GM12878 (cell line): ENCODE measurements at regions not wholly inside any gene's neighbourhood (a gene's known extent, or its start where the extent isn't known, plus 50 kb on each side); places are given as distances from the start of the nearest gene placed in this dataset.

Experiments used
- ATAC-seq: fragments of 200-7000 bp; cut with Tn5 transposase; 3 replicates; pipeline ENCODE4 v1.9.1; 2020; ENCODE audit warnings: mild to moderate bottlenecking, moderate library complexity
- BruUV-seq: library from RNA; stranded (reverse); fragments of 400-500 nt; replicated peaks from 2 replicates; lab custom pipeline; 2021; lab: Mats Ljungman, UMichigan
- CTCF ChIA-PET: fragments of 300-600 bp; sonication (Branson Sonifier 250); formaldehyde crosslinking; extraction: SDS; loops from one replicate; lab custom pipeline; 2021; ENCODE audit warnings: inconsistent platforms; lab: Yijun Ruan, JAX
- POLR2A ChIA-PET: fragments of 350-600 bp; formaldehyde crosslinking; extraction: SDS; loops from one replicate; lab custom pipeline; 2021; ENCODE audit warnings: inconsistent platforms; lab: Charles Lee
- RAD21 ChIA-PET: fragments of 300-600 bp; sonication (Branson Sonifier 250); formaldehyde crosslinking; loops from one replicate; lab custom pipeline; 2023; ENCODE audit warnings: antibody characterized with exemption; ENCODE audit not compliant: unreplicated experiment; lab: Charles Lee
- SMC1A ChIA-PET: fragments of 300-600 bp; sonication (Branson Sonifier 250); formaldehyde crosslinking; loops from one replicate; lab custom pipeline; 2023; ENCODE audit not compliant: unreplicated experiment, uncharacterized antibody; lab: Charles Lee
- DNase-seq: peaks from one replicate; pipeline ENCODE4 v3.0.0-alpha.2; 2011; ENCODE audit warnings: low read depth, low spot score
- FAIRE-seq: peaks from 3 replicates; lab custom pipeline; 2011; peaks lifted over from hg19 to GRCh38; lab: Jason Lieb, UNC
- H2AFZ ChIP-seq: 2 replicates; pipeline ENCODE4 v1.6.0; 2011; ENCODE audit warnings: low read depth, low read length, control low read depth; ENCODE audit not compliant: control insufficient read depth
- H3K27ac ChIP-seq: 2 replicates; pipeline ENCODE4 v1.5.1; 2011; ENCODE audit warnings: control low read depth; ENCODE audit not compliant: control insufficient read depth, insufficient read depth
- H3K27me3 ChIP-seq, 2 experiments: replicated peaks in 1 of 2; 2 replicates each; pipeline versions ENCODE4 v1.6.0 to v1.6.1; 2011; ENCODE audit warnings: low read length in 1 of 2; ENCODE audit not compliant: control insufficient read depth in 2 of 2, insufficient read depth in 2 of 2
- H3K36me3 ChIP-seq, 2 experiments: 2 replicates each; pipeline ENCODE4 v1.5.1; 2011; ENCODE audit warnings: low read length in 1 of 2; ENCODE audit not compliant: control insufficient read depth in 2 of 2, insufficient read depth in 2 of 2
- H3K4me1 ChIP-seq: 2 replicates; pipeline ENCODE4 v1.6.1; 2011; ENCODE audit warnings: mild to moderate bottlenecking, low read length, moderate library complexity, mixed read lengths; ENCODE audit not compliant: control insufficient read depth, insufficient read depth
- H3K4me2 ChIP-seq: 2 replicates; pipeline ENCODE4 v1.6.0; 2011; ENCODE audit warnings: control low read depth; ENCODE audit not compliant: control insufficient read depth, insufficient read depth
- H3K4me3 ChIP-seq: fragments of 200-600 bp; sonication (generic); 2 replicates; pipeline ENCODE4 v1.5.1; 2016
- H3K79me2 ChIP-seq: 2 replicates; pipeline ENCODE4 v1.6.0; 2011; ENCODE audit warnings: low read length; ENCODE audit not compliant: control insufficient read depth, insufficient read depth
- H3K9ac ChIP-seq: 2 replicates; pipeline ENCODE4 v1.8.0; 2011; ENCODE audit warnings: low read length, control low read depth, mixed read lengths; ENCODE audit not compliant: control insufficient read depth, insufficient read depth
- H3K9me3 ChIP-seq: replicated peaks from 3 replicates; pipeline ENCODE4 v1.5.1; 2011; ENCODE audit warnings: mild to moderate bottlenecking, low read length; ENCODE audit not compliant: control insufficient read depth, insufficient read depth
- H4K20me1 ChIP-seq: 2 replicates; pipeline ENCODE4 v1.6.0; 2011; ENCODE audit not compliant: control insufficient read depth, insufficient read depth
- CEBPZ ChIP-seq: fragments of 150-350 bp; IDR thresholded peaks from 2 replicates; pipeline ENCODE4 v1.6.1; 2016; ENCODE audit warnings: low read depth, low read length
- FOXM1 ChIP-seq: IDR thresholded peaks from 2 replicates; pipeline ENCODE4 v1.6.1; 2012; ENCODE audit warnings: low read depth, mild to moderate bottlenecking, inconsistent platforms, low read length, moderate library complexity
- IKZF1 ChIP-seq: fragments of 450-650 bp; conservative IDR thresholded peaks from 2 replicates; pipeline ENCODE4 v1.6.1; 2017; ENCODE audit warnings: antibody characterized with exemption, mild to moderate bottlenecking
- NR2C2 ChIP-seq: IDR thresholded peaks from 2 replicates; pipeline ENCODE4 v1.6.1; 2011; ENCODE audit warnings: borderline replicate concordance, low read depth; ENCODE audit not compliant: control insufficient read depth, insufficient read length
- SMARCA5 ChIP-seq: fragments of 450-650 bp; IDR thresholded peaks from 2 replicates; pipeline ENCODE4 v1.6.1; 2017; ENCODE audit warnings: mild to moderate bottlenecking
- WGBS: methylation state at CpG from one replicate; pipeline ENCODE4 v1.1.6; 2016; ENCODE audit warnings: low lambda C conversion rate; ENCODE audit not compliant: insufficient replicate concordance, insufficient coverage; ENCODE audit errors: missing lambda C conversion rate; 5-methylcytosine and 5-hydroxymethylcytosine counted together
- in situ Hi-C: fragments of 300-500 bp; cut with MboI; formaldehyde crosslinking; loops from 9 replicates; pipeline ENCODE4 v1.14.3; 2018; ENCODE audit warnings: mixed read lengths
- intact Hi-C: fragments of 100-400 bp; cut with micrococcal nuclease; formaldehyde crosslinking; loops from one replicate; pipeline ENCODE4 v1.14.2; 2022; ENCODE audit not compliant: unreplicated experiment

GRCh38 chr6:84897988-84898594, 133.7 kb upstream of the TBX18 start:
- ATAC-seq = no peak

More at GRCh38 chr6:84897988-84898594, 133.7 kb upstream of the TBX18 start:
- Histone ChIP-seq H3K9me3 (no peaks in the 10 kb centered on the region), H3K4me2 (no peak overlapping the region), H2AFZ (no peak overlapping the region), H3K4me1 (no peaks in the 10 kb centered on the region), H3K36me3 (no peaks in the 10 kb centered on the region), H3K27ac (no peak overlapping the region), H3K79me2 (no peaks in the 10 kb centered on the region), H4K20me1 (no peaks in the 10 kb centered on the region), H3K27me3 (no peaks in the 10 kb centered on the region; a peak in 1 of 4 replicates), H3K4me3 (no peak overlapping the region), H3K9ac (no peak overlapping the region)
- SMC1A ChIA-PET = no interaction called here
- in situ Hi-C loops = no loop called here
- no TSS peak for BruUV-seq
- RAD21 ChIA-PET = no interaction called here
- CTCF ChIA-PET = interaction anchor here (0.9 kb wide), 1 partner anchor 24 kb away, joined by 3 read pairs; no protein-coding TSS in a partner anchor
- POLR2A ChIA-PET = no interaction called here
- WGBS = 25% methylated on average over 3 of the region's 3 CpGs
- DNase-seq = no peak
- no peak for FAIRE-seq
- intact Hi-C loops = no loop called here
- no peak for TF ChIP-seq CEBPZ
- TF ChIP-seq FOXM1 = no peak
- no peak for TF ChIP-seq SMARCA5
- no peak for TF ChIP-seq IKZF1
- no peak for TF ChIP-seq NR2C2
